IMR-90 (cell line): ENCODE measurements at regions not wholly inside any gene's neighbourhood (a gene's known extent, or its start where the extent isn't known, plus 50 kb on each side); places are given as distances from the start of the nearest gene placed in this dataset.

ENCODE experiments used
- ATAC-seq: fragments of 200-7000 bp; cut with Tn5 transposase; 2 replicates; pipeline ENCODE4 v1.9.1; 2020; ENCODE audit warnings: low read depth, mild to moderate bottlenecking, moderate library complexity
- BruUV-seq: library from RNA; stranded (reverse); fragments of 400-500 nt; replicated peaks from 2 replicates; lab custom pipeline; 2021; lab: Mats Ljungman, UMichigan
- CTCF ChIA-PET: fragments of 300-600 bp; formaldehyde crosslinking; extraction: SDS; loops from one replicate; lab custom pipeline; 2021; ENCODE audit warnings: antibody characterized with exemption; lab: Yijun Ruan, JAX
- POLR2A ChIA-PET: fragments of 300-600 bp; sonication (Branson Sonifier 250); formaldehyde crosslinking; loops from one replicate; lab custom pipeline; 2022; ENCODE audit warnings: antibody characterized with exemption; ENCODE audit not compliant: unreplicated experiment; lab: Charles Lee
- DNase-seq: peaks from one replicate; pipeline ENCODE4 v3.0.0; 2013
- H2AFZ ChIP-seq: replicated peaks from 2 replicates; pipeline ENCODE3; 2013; ENCODE audit warnings: low read length, mild to moderate bottlenecking; ENCODE audit not compliant: poor library complexity
- H2AK5ac ChIP-seq: 2 replicates; pipeline ENCODE4 v1.6.1; 2013; ENCODE audit warnings: low read depth, low read length, inconsistent platforms
- H2AK9ac ChIP-seq: replicated peaks from 2 replicates; pipeline ENCODE3; 2013; ENCODE audit warnings: mild to moderate bottlenecking, low read depth, low read length, moderate library complexity; ENCODE audit not compliant: poor library complexity
- H2BK120ac ChIP-seq: 2 replicates; pipeline ENCODE4 v1.6.1; 2013; ENCODE audit warnings: low read depth, low read length, inconsistent platforms
- H2BK15ac ChIP-seq: 3 replicates; pipeline ENCODE4 v1.6.1; 2013; ENCODE audit warnings: low read depth, low read length, inconsistent platforms
- H2BK20ac ChIP-seq: 2 replicates; pipeline ENCODE4 v1.6.1; 2013; ENCODE audit warnings: low read depth, mild to moderate bottlenecking, inconsistent platforms, low read length, moderate library complexity
- H2BK5ac ChIP-seq: 2 replicates; pipeline ENCODE4 v1.6.1; 2013; ENCODE audit warnings: mild to moderate bottlenecking, low read depth, low read length, inconsistent platforms; ENCODE audit not compliant: poor library complexity, severe bottlenecking
- H3K14ac ChIP-seq: replicated peaks from 2 replicates; pipeline ENCODE4 v1.6.1; 2013; ENCODE audit warnings: low read depth, low read length, inconsistent platforms
- H3K18ac ChIP-seq: 2 replicates; pipeline ENCODE4 v1.6.1; 2013; ENCODE audit warnings: low read depth, low read length, control low read depth
- H3K23ac ChIP-seq: 2 replicates; pipeline ENCODE4 v1.6.1; 2013; ENCODE audit warnings: low read depth, low read length, inconsistent platforms
- H3K27ac ChIP-seq: 2 replicates; pipeline ENCODE4 v1.5.1; 2013; ENCODE audit warnings: mild to moderate bottlenecking, control low read depth, low read length; ENCODE audit not compliant: insufficient read depth
- H3K27me3 ChIP-seq: 2 replicates; pipeline ENCODE4 v1.6.1; 2013; ENCODE audit warnings: low read length; ENCODE audit not compliant: control insufficient read depth, insufficient read depth
- H3K36me3 ChIP-seq: 2 replicates; pipeline ENCODE4 v1.6.1; 2013; ENCODE audit warnings: low read length, mixed read lengths; ENCODE audit not compliant: control insufficient read depth, insufficient read depth
- H3K4ac ChIP-seq: 2 replicates; pipeline ENCODE4 v1.6.1; 2013; ENCODE audit warnings: low read depth, low read length, inconsistent platforms
- H3K4me1 ChIP-seq: 2 replicates; pipeline ENCODE4 v1.6.1; 2013; ENCODE audit warnings: low read length, mixed read lengths; ENCODE audit not compliant: control insufficient read depth, insufficient read depth
- H3K4me2 ChIP-seq: 2 replicates; pipeline ENCODE4 v1.6.1; 2013; ENCODE audit warnings: low read depth, mild to moderate bottlenecking, control low read depth, low read length, moderate library complexity
- H3K4me3 ChIP-seq: 2 replicates; pipeline ENCODE4 v1.5.1; 2013; ENCODE audit warnings: low read depth, mild to moderate bottlenecking, control low read depth, low read length, moderate library complexity; ENCODE audit not compliant: insufficient read depth
- H3K56ac ChIP-seq: 2 replicates; pipeline ENCODE4 v1.6.1; 2013; ENCODE audit warnings: low read length, inconsistent platforms; ENCODE audit not compliant: insufficient read depth; ENCODE audit errors: extremely low read depth
- H3K79me1 ChIP-seq, 2 experiments: 2 replicates each; pipeline ENCODE4 v1.6.1; 2013; ENCODE audit warnings: low read length in 2 of 2, inconsistent platforms in 1 of 2, low read depth in 1 of 2
- H3K9ac ChIP-seq: 2 replicates; pipeline ENCODE4 v1.6.1; 2013; ENCODE audit warnings: low read depth, low read length, control low read depth
- H3K9me1 ChIP-seq: 2 replicates; pipeline ENCODE4 v1.6.1; 2013; ENCODE audit warnings: low read length, inconsistent platforms; ENCODE audit not compliant: insufficient read depth
- H3K9me3 ChIP-seq: 2 replicates; pipeline ENCODE4 v1.6.1; 2013; ENCODE audit warnings: low read length; ENCODE audit not compliant: control insufficient read depth, insufficient read depth
- H4K20me1 ChIP-seq: 2 replicates; pipeline ENCODE4 v1.6.1; 2013; ENCODE audit warnings: low read length, inconsistent platforms; ENCODE audit not compliant: insufficient read depth
- H4K5ac ChIP-seq: 2 replicates; pipeline ENCODE4 v1.6.1; 2013; ENCODE audit warnings: mild to moderate bottlenecking, low read depth, low read length, control low read depth
- H4K8ac ChIP-seq, 2 experiments: 2 replicates each; pipeline ENCODE4 v1.6.1; 2013; ENCODE audit warnings: low read depth in 2 of 2, low read length in 2 of 2, control low read depth in 1 of 2, inconsistent platforms in 1 of 2
- H4K91ac ChIP-seq: 2 replicates; pipeline ENCODE4 v1.6.1; 2013; ENCODE audit warnings: low read depth, low read length, inconsistent platforms; ENCODE audit not compliant: insufficient read depth
- BHLHE40 ChIP-seq: fragments of 150-350 bp; IDR thresholded peaks from 2 replicates; pipeline ENCODE4 v1.6.1; 2016; ENCODE audit warnings: mild to moderate bottlenecking, low read depth, low read length
- CEBPB ChIP-seq: IDR thresholded peaks from 2 replicates; pipeline ENCODE4 v1.6.1; 2012; ENCODE audit warnings: low read depth, low read length, improper control_type of control experiment
- CHD1 ChIP-seq: IDR thresholded peaks from 2 replicates; pipeline ENCODE4 v1.6.1; 2012; ENCODE audit warnings: low read depth, low read length, improper control_type of control experiment
- FOS ChIP-seq: fragments of 150-350 bp; IDR thresholded peaks from 2 replicates; pipeline ENCODE4 v1.6.1; 2016; ENCODE audit warnings: low read depth, low read length
- MAZ ChIP-seq: IDR thresholded peaks from 2 replicates; pipeline ENCODE4 v1.6.1; 2012; ENCODE audit warnings: low read depth, mild to moderate bottlenecking, low read length, improper control_type of control experiment, moderate library complexity, borderline replicate concordance
- NFE2L2 ChIP-seq: fragments of 150-350 bp; IDR thresholded peaks from 2 replicates; pipeline ENCODE4 v1.6.1; 2016; ENCODE audit warnings: low read depth, mild to moderate bottlenecking, low read length
- POLR2A ChIP-seq: IDR thresholded peaks from 2 replicates; pipeline ENCODE4 v1.6.1; 2012; ENCODE audit warnings: mild to moderate bottlenecking, low read depth, low read length
- RCOR1 ChIP-seq: IDR thresholded peaks from 2 replicates; pipeline ENCODE4 v1.6.1; 2012; ENCODE audit warnings: mild to moderate bottlenecking, low read length, improper control_type of control experiment; ENCODE audit not compliant: insufficient replicate concordance
- RFX5 ChIP-seq: IDR thresholded peaks from 2 replicates; pipeline ENCODE4 v1.8.0; 2012; ENCODE audit warnings: low read depth, mild to moderate bottlenecking, low read length, moderate library complexity
- SMC3 ChIP-seq: fragments of 150-350 bp; IDR thresholded peaks from 2 replicates; pipeline ENCODE4 v1.6.1; 2016; ENCODE audit warnings: low read depth, mild to moderate bottlenecking, antibody characterized with exemption, low read length, moderate library complexity
- WGBS, 2 experiments: methylation state at CpG; one replicate each; pipeline versions ENCODE4 v1.1.5 to v1.1.7; 2013; ENCODE audit warnings: missing lambda C conversion rate in 2 of 2; ENCODE audit not compliant: insufficient read length in 1 of 2; ENCODE audit errors: extremely low coverage in 2 of 2; 5-methylcytosine and 5-hydroxymethylcytosine counted together
- dilution Hi-C: fragments of 300-500 bp; cut with HindIII; formaldehyde crosslinking; loops from one replicate; pipeline ENCODE4 v1.14.3; 2018; ENCODE audit warnings: low sequenced_read_pairs; ENCODE audit not compliant: unreplicated experiment
- in situ Hi-C: fragments of 300-500 bp; cut with MboI; formaldehyde crosslinking; loops from 3 replicates; pipeline ENCODE4 v1.14.3; 2019; ENCODE audit warnings: low sequenced_read_pairs, inconsistent platforms, mixed read lengths
- intact Hi-C: fragments of 100-400 bp; cut with micrococcal nuclease; formaldehyde crosslinking; loops from 2 replicates; pipeline ENCODE4 v1.10.0; 2022
- TF ChIP-seq, protein P1 (sequence below): conservative IDR thresholded peaks from 2 replicates; pipeline ENCODE4 v1.5.1; 2012; ENCODE audit warnings: mild to moderate bottlenecking, low read depth, low read length, improper control_type of control experiment
- TF ChIP-seq, protein P2 (sequence below): fragments of 150-350 bp; IDR thresholded peaks from 2 replicates; pipeline ENCODE4 v1.6.1; 2016; ENCODE audit warnings: low read depth, mild to moderate bottlenecking, low read length, moderate library complexity, borderline replicate concordance

- Histone ChIP-seq H4K91ac (no peak overlapping the region), H3K9ac (no peak overlapping the region), H3K4ac (no peak overlapping the region), H3K36me3 (no peaks in the 10 kb centered on the region), H3K4me2 (no peak overlapping the region), H3K4me1 (no peaks in the 10 kb centered on the region), H2BK20ac (no peak overlapping the region), H2AK5ac (no peak overlapping the region), H2BK120ac (no peak overlapping the region), H3K27ac (no peak overlapping the region), H4K8ac (no peak overlapping the region), H3K9me1 (no peaks in the 10 kb centered on the region), H3K4me3 (no peak overlapping the region), H2BK15ac (no peak overlapping the region), H2BK5ac (no peak overlapping the region), H3K18ac (no peak overlapping the region), H2AFZ (no peak overlapping the region), H3K79me1 (no peaks in the 10 kb centered on the region), H3K27me3 (no peaks in the 10 kb centered on the region), H3K23ac (no peak overlapping the region), H3K56ac (no peak overlapping the region), H3K14ac (no peak overlapping the region), H4K20me1 (no peaks in the 10 kb centered on the region), H4K5ac (no peak overlapping the region), H2AK9ac (no peak overlapping the region), H3K9me3 (peaks cover 44% of the 10 kb centered on the region)
- no peak for DNase-seq
- no peak for ATAC-seq
- dilution Hi-C loops: no loop called here
- in situ Hi-C loops: no loop called here
- ChIA-PET CTCF (no interaction called here), POLR2A (no interaction called here)
- TF ChIP-seq, protein P1, sequence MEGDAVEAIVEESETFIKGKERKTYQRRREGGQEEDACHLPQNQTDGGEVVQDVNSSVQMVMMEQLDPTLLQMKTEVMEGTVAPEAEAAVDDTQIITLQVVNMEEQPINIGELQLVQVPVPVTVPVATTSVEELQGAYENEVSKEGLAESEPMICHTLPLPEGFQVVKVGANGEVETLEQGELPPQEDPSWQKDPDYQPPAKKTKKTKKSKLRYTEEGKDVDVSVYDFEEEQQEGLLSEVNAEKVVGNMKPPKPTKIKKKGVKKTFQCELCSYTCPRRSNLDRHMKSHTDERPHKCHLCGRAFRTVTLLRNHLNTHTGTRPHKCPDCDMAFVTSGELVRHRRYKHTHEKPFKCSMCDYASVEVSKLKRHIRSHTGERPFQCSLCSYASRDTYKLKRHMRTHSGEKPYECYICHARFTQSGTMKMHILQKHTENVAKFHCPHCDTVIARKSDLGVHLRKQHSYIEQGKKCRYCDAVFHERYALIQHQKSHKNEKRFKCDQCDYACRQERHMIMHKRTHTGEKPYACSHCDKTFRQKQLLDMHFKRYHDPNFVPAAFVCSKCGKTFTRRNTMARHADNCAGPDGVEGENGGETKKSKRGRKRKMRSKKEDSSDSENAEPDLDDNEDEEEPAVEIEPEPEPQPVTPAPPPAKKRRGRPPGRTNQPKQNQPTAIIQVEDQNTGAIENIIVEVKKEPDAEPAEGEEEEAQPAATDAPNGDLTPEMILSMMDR: no peak
- TF ChIP-seq CEBPB: no peak
- no peak for TF ChIP-seq POLR2A
- TF ChIP-seq NFE2L2: no peak
- TF ChIP-seq RFX5: no peak
- TF ChIP-seq MAZ: no peak
- TF ChIP-seq FOS: no peak
- no peak for TF ChIP-seq CHD1
- no peak for TF ChIP-seq SMC3
- TF ChIP-seq BHLHE40: no peak
- no peak for TF ChIP-seq RCOR1
- TF ChIP-seq, protein P2, sequence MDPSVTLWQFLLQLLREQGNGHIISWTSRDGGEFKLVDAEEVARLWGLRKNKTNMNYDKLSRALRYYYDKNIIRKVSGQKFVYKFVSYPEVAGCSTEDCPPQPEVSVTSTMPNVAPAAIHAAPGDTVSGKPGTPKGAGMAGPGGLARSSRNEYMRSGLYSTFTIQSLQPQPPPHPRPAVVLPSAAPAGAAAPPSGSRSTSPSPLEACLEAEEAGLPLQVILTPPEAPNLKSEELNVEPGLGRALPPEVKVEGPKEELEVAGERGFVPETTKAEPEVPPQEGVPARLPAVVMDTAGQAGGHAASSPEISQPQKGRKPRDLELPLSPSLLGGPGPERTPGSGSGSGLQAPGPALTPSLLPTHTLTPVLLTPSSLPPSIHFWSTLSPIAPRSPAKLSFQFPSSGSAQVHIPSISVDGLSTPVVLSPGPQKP: no peak
- intact Hi-C loops: no loop called here
- WGBS, 2 experiments: 49% methylated on average over 5 of the region's 19 CpGs; no CpG with 5 or more reads in 1 of the 2 experiments
- no TSS peak for BruUV-seq
Measured at GRCh38 chr6:167552961-167553735, 228.3 kb downstream of the TTLL2 start.
